HG02588 (cell line): ENCODE measurements at regions not wholly inside any gene's neighbourhood (a gene's known extent, or its start where the extent isn't known, plus 50 kb on each side); places are given as distances from the start of the nearest gene placed in this dataset.
"Not testable (repeated sequence)": the region's sequence is repeated elsewhere in the genome, so short reads cannot be mapped to it uniquely, and the experiment has no call there.

ENCODE experiments used
- ATAC-seq: cut with Tn5 transposase; IDR thresholded peaks from one replicate; pipeline ENCODE4 v1.9.1; 2021; ENCODE audit warnings: mild to moderate bottlenecking, moderate library complexity; ENCODE audit not compliant: unreplicated experiment

- no peak for ATAC-seq
Measured at GRCh38 chr5:154702477-154702876, 52.7 kb upstream of the LARP1 start.

GRCh38 chr5:154701725-154702124 is 53.5 kb upstream of the LARP1 start:
- ATAC-seq, result not testable (repeated sequence)

GRCh38 chr5:154701181-154701580 is 54.0 kb upstream of the LARP1 start:
- ATAC-seq, result no peak

GRCh38 chr5:154700289-154700928 is 54.8 kb upstream of the LARP1 start:
- not testable (repeated sequence) for ATAC-seq

- no peak for ATAC-seq
Measured at GRCh38 chr5:154698763-154699162, 56.4 kb upstream of the LARP1 start.

GRCh38 chr5:154697371-154697770 is 57.8 kb upstream of the LARP1 start:
- ATAC-seq, result no peak

- ATAC-seq, result no peak
Measured at GRCh38 chr5:154696891-154697290, 58.3 kb upstream of the LARP1 start.

GRCh38 chr5:154694159-154694558 is 61.0 kb upstream of the LARP1 start:
- ATAC-seq, result no peak

GRCh38 chr5:154690488-154690887 is 64.7 kb upstream of the LARP1 start:
- no peak for ATAC-seq

GRCh38 chr5:154686490-154686889 is 68.7 kb upstream of the LARP1 start:
- ATAC-seq, result no peak

- ATAC-seq, result peak; percentile 52
Measured at GRCh38 chr5:154683101-154683880, 71.9 kb upstream of the LARP1 start.

- ATAC-seq, result no peak
Measured at GRCh38 chr5:154679501-154679900, 75.7 kb upstream of the LARP1 start.

GRCh38 chr5:154677921-154678320 is 77.3 kb upstream of the LARP1 start:
- ATAC-seq, result no peak

- ATAC-seq, result no peak
Measured at GRCh38 chr5:154676508-154676907, 78.7 kb upstream of the LARP1 start.

GRCh38 chr5:154674029-154674428 is 81.1 kb upstream of the LARP1 start:
- no peak for ATAC-seq

- no peak for ATAC-seq
Measured at GRCh38 chr5:154673506-154673905, 81.7 kb upstream of the LARP1 start.

GRCh38 chr5:154669913-154670312 is 85.3 kb upstream of the LARP1 start:
- not testable (repeated sequence) for ATAC-seq

- no peak for ATAC-seq
Measured at GRCh38 chr5:154669402-154669801, 85.8 kb upstream of the LARP1 start.

GRCh38 chr5:154664869-154665268 is 90.3 kb upstream of the LARP1 start:
- ATAC-seq, result no peak

- ATAC-seq, result no peak
Measured at GRCh38 chr5:154663424-154663823, 91.8 kb upstream of the LARP1 start.

- ATAC-seq, result no peak
Measured at GRCh38 chr5:154654486-154655371, 100.4 kb upstream of the LARP1 start.
